Globus pallidus (tissue), 1 donor: ENCODE measurements at regions not wholly inside any gene's neighbourhood (a gene's known extent, or its start where the extent isn't known, plus 50 kb on each side); places are given as distances from the start of the nearest gene placed in this dataset.
"Not testable (repeated sequence)": the region's sequence is repeated elsewhere in the genome, so short reads cannot be mapped to it uniquely, and the experiment has no call there.

Experiments
- DNase-seq: peaks from one replicate; pipeline ENCODE4 v3.0.0-alpha.2; 2015; ENCODE audit warnings: low spot score

GRCh38 chr1:90349510-90349909 is 354.6 kb downstream of the ZNF326 start:
- DNase-seq, result no peak

GRCh38 chr1:90348934-90349333 is 354.0 kb downstream of the ZNF326 start:
- DNase-seq, result no peak

- not testable (repeated sequence) for DNase-seq
Observed at GRCh38 chr1:90348459-90348858, 353.5 kb downstream of the ZNF326 start.

- DNase-seq, result peak; percentile 4
Observed at GRCh38 chr1:90347366-90347765, 352.5 kb downstream of the ZNF326 start.

GRCh38 chr1:90346757-90347156 is 351.8 kb downstream of the ZNF326 start:
- no peak for DNase-seq

- DNase-seq, result no peak
Observed at GRCh38 chr1:90346349-90346748, 351.4 kb downstream of the ZNF326 start.

- DNase-seq, result no peak
Observed at GRCh38 chr1:90344963-90345730, 350.2 kb downstream of the ZNF326 start.

- no peak for DNase-seq
Observed at GRCh38 chr1:90341516-90341915, 346.6 kb downstream of the ZNF326 start.

- no peak for DNase-seq
Observed at GRCh38 chr1:90340606-90341005, 345.7 kb downstream of the ZNF326 start.

- no peak for DNase-seq
Observed at GRCh38 chr1:90339811-90340210, 344.9 kb downstream of the ZNF326 start.

GRCh38 chr1:90336552-90337324 is 341.8 kb downstream of the ZNF326 start:
- no peak for DNase-seq

- DNase-seq, result no peak
Observed at GRCh38 chr1:90335558-90335957, 340.6 kb downstream of the ZNF326 start.

- no peak for DNase-seq
Observed at GRCh38 chr1:90334137-90334536, 339.2 kb downstream of the ZNF326 start.

- DNase-seq, result no peak
Observed at GRCh38 chr1:90325168-90325567, 330.3 kb downstream of the ZNF326 start.

- no peak for DNase-seq
Observed at GRCh38 chr1:90322186-90322585, 327.3 kb downstream of the ZNF326 start.

GRCh38 chr1:90319918-90320317 is 325.0 kb downstream of the ZNF326 start:
- no peak for DNase-seq

GRCh38 chr1:90318431-90318830 is 323.5 kb downstream of the ZNF326 start:
- DNase-seq, result no peak

GRCh38 chr1:90317628-90318027 is 322.7 kb downstream of the ZNF326 start:
- DNase-seq, result no peak

GRCh38 chr1:90314533-90314932 is 319.6 kb downstream of the ZNF326 start:
- no peak for DNase-seq

- peak; percentile 44 for DNase-seq
Observed at GRCh38 chr1:90313778-90314177, 318.9 kb downstream of the ZNF326 start.

GRCh38 chr1:90309806-90310205 is 314.9 kb downstream of the ZNF326 start:
- DNase-seq, result no peak

- no peak for DNase-seq
Observed at GRCh38 chr1:90308421-90308820, 313.5 kb downstream of the ZNF326 start.

- DNase-seq, result no peak
Observed at GRCh38 chr1:90305577-90305976, 310.7 kb downstream of the ZNF326 start.
